Endothelial cell of umbilical vein (primary cell): ENCODE measurements at regions not wholly inside any gene's neighbourhood (a gene's known extent, or its start where the extent isn't known, plus 50 kb on each side); places are given as distances from the start of the nearest gene placed in this dataset.

Experiments
- BruUV-seq: library from RNA; stranded (reverse); fragments of 400-500 nt; replicated peaks from 2 replicates; lab custom pipeline; 2021; lab: Mats Ljungman, UMichigan
- CTCF ChIA-PET: fragments of 300-600, 350-600 bp; sonication (Branson Sonifier 250); formaldehyde crosslinking; loops from one replicate; lab custom pipeline; 2021; ENCODE audit warnings: antibody characterized with exemption, inconsistent platforms; lab: Charles Lee
- POLR2A ChIA-PET: fragments of 300-600, 350-600 bp; sonication (Branson Sonifier 250); formaldehyde crosslinking; loops from one replicate; lab custom pipeline; 2021; ENCODE audit warnings: antibody characterized with exemption, inconsistent platforms; lab: Charles Lee
- DNase-seq: peaks from one replicate; pipeline ENCODE4 v3.0.0-alpha.2; 2011; ENCODE audit warnings: low read depth, low spot score
- FAIRE-seq: peaks from 2 replicates; lab custom pipeline; 2011; peaks lifted over from hg19 to GRCh38; lab: Jason Lieb, UNC
- H2AFZ ChIP-seq: 2 replicates; pipeline ENCODE4 v1.6.0; 2012; ENCODE audit warnings: low read depth, low read length, control low read depth, inconsistent platforms
- H3K27ac ChIP-seq: 2 replicates; pipeline ENCODE4 v1.5.1; 2011; ENCODE audit warnings: low read depth, mild to moderate bottlenecking, control low read depth, low read length, moderate library complexity; ENCODE audit not compliant: insufficient read depth
- H3K27me3 ChIP-seq, 2 experiments: 2 replicates each; pipeline versions ENCODE4 v1.6.0 to v1.6.1; 2011; ENCODE audit warnings: low read length in 2 of 2, mixed read lengths in 1 of 2; ENCODE audit not compliant: control insufficient read depth in 2 of 2, insufficient read depth in 2 of 2
- H3K36me3 ChIP-seq, 2 experiments: 2 replicates in 1 of 2; 3 replicates in 1 of 2; pipeline ENCODE4 v1.5.1; 2011; ENCODE audit warnings: low read length in 2 of 2, mild to moderate bottlenecking in 1 of 2, moderate library complexity in 1 of 2; ENCODE audit not compliant: control insufficient read depth in 2 of 2, insufficient read depth in 2 of 2; ENCODE audit errors: extremely low read depth in 1 of 2
- H3K4me1 ChIP-seq: 3 replicates; pipeline ENCODE4 v1.5.1; 2011; ENCODE audit warnings: mild to moderate bottlenecking, low read length; ENCODE audit not compliant: control insufficient read depth, insufficient read depth; ENCODE audit errors: extremely low read depth
- H3K4me2 ChIP-seq: 2 replicates; pipeline ENCODE4 v1.6.1; 2011; ENCODE audit warnings: low read length, control low read depth, mixed read lengths; ENCODE audit not compliant: insufficient read depth
- H3K4me3 ChIP-seq, 3 experiments: fragments of 200-600 bp in 1 of 3; sonication (generic), shearing (Covaris generic) in 1 of 3; replicated peaks in 1 of 3; 2 replicates each; pipeline ENCODE4 v1.5.1; 2011 to 2016; ENCODE audit warnings: control low read depth in 3 of 3, low read length in 3 of 3, mild to moderate bottlenecking in 2 of 3, inconsistent platforms in 1 of 3, low read depth in 1 of 3, moderate library complexity in 1 of 3; ENCODE audit not compliant: insufficient read depth in 1 of 3
- H3K79me2 ChIP-seq: 2 replicates; pipeline ENCODE4 v1.6.0; 2012; ENCODE audit warnings: low read length, inconsistent platforms; ENCODE audit not compliant: control insufficient read depth, insufficient read depth
- H3K9ac ChIP-seq: replicated peaks from 2 replicates; pipeline ENCODE3; 2011; ENCODE audit warnings: low read length, control low read depth; ENCODE audit not compliant: insufficient read depth; ENCODE audit errors: extremely low read depth
- H3K9me1 ChIP-seq: replicated peaks from 3 replicates; pipeline ENCODE4 v1.6.0; 2011; ENCODE audit warnings: mild to moderate bottlenecking, low read length; ENCODE audit not compliant: control insufficient read depth, insufficient read depth; ENCODE audit errors: extremely low read depth
- H3K9me3 ChIP-seq: replicated peaks from 2 replicates; pipeline ENCODE4 v1.5.1; 2012; ENCODE audit warnings: low read length, inconsistent platforms; ENCODE audit not compliant: control insufficient read depth, insufficient read depth
- H4K20me1 ChIP-seq: replicated peaks from 2 replicates; pipeline ENCODE3; 2011; ENCODE audit warnings: mild to moderate bottlenecking, low read length; ENCODE audit not compliant: control insufficient read depth, insufficient read depth; ENCODE audit errors: extremely low read depth
- EZH2 ChIP-seq: IDR thresholded peaks from 2 replicates; pipeline ENCODE4 v1.6.1; 2012; ENCODE audit warnings: borderline replicate concordance, low read depth, mild to moderate bottlenecking, moderate library complexity, low read length, inconsistent platforms; ENCODE audit not compliant: severe bottlenecking
- FOS ChIP-seq: IDR thresholded peaks from 2 replicates; pipeline ENCODE4 v1.6.1; 2011; ENCODE audit warnings: mild to moderate bottlenecking, low read length, moderate library complexity, borderline replicate concordance; ENCODE audit not compliant: insufficient read depth
- GATA2 ChIP-seq: IDR thresholded peaks from 2 replicates; pipeline ENCODE4 v1.7.0; 2011; ENCODE audit warnings: low read depth, mild to moderate bottlenecking, moderate library complexity, mixed read lengths, low read length; ENCODE audit not compliant: insufficient read length, insufficient read depth
- JUN ChIP-seq: IDR thresholded peaks from 2 replicates; pipeline ENCODE4 v1.6.1; 2011; ENCODE audit warnings: borderline replicate concordance, low read depth; ENCODE audit not compliant: insufficient read length, insufficient read depth
- MYC ChIP-seq: IDR thresholded peaks from one replicate; pipeline ENCODE4 v1.6.1; 2011; ENCODE audit warnings: mild to moderate bottlenecking, low read depth, low read length
- POLR2A ChIP-seq: IDR thresholded peaks from 2 replicates; pipeline ENCODE4 v1.6.1; 2012; ENCODE audit warnings: low read depth, mild to moderate bottlenecking, control low read depth, low read length
- POLR2AphosphoS5 ChIP-seq: IDR thresholded peaks from 2 replicates; pipeline ENCODE4 v1.6.1; 2012; ENCODE audit warnings: low read depth, mild to moderate bottlenecking, control low read depth, low read length, moderate library complexity; ENCODE audit not compliant: insufficient read depth
- dilution Hi-C: fragments of 300-500 bp; cut with MboI; formaldehyde crosslinking; loops from one replicate; pipeline ENCODE4 v1.15.0; 2019; ENCODE audit warnings: low sequenced_read_pairs; ENCODE audit not compliant: extremely low pct_ligation_motif_present
- intact Hi-C: fragments of 100-400 bp; cut with micrococcal nuclease; formaldehyde crosslinking; loops from one replicate; pipeline ENCODE4 v1.10.0; 2022
- TF ChIP-seq, protein P1 (sequence below): IDR thresholded peaks from 2 replicates; pipeline ENCODE4 v1.6.1; 2011; ENCODE audit not compliant: insufficient read depth, insufficient read length
- TF ChIP-seq, protein P2 (sequence below), 2 donors: IDR thresholded peaks; 1 replicate in 1 of 2; 2 replicates in 1 of 2; pipeline ENCODE4 v1.5.1; 2011; ENCODE audit warnings: low read length in 2 of 2, mild to moderate bottlenecking in 2 of 2, moderate library complexity in 2 of 2, control low read depth in 1 of 2, inconsistent platforms in 1 of 2, low read depth in 1 of 2; ENCODE audit not compliant: insufficient read depth in 1 of 2; ENCODE audit errors: extremely low read depth in 1 of 2

- intact Hi-C loops, result no loop called here
- Histone ChIP-seq H3K79me2 (no peaks in the 10 kb centered on the region), H3K9ac (no peak overlapping the region), H3K27me3 (no peaks in the 10 kb centered on the region), H3K9me3 (no peaks in the 10 kb centered on the region), H4K20me1 (no peaks in the 10 kb centered on the region), H3K36me3 (no peaks in the 10 kb centered on the region), H3K9me1 (no peaks in the 10 kb centered on the region), H2AFZ (no peak overlapping the region), H3K4me3 (no peak overlapping the region), H3K4me1 (no peaks in the 10 kb centered on the region), H3K27ac (no peak overlapping the region), H3K4me2 (no peak overlapping the region)
- FAIRE-seq, result no peak
- CTCF ChIA-PET, result no interaction called here
- POLR2A ChIA-PET, result no interaction called here
- no TSS peak for BruUV-seq
- no peak for DNase-seq
- TF ChIP-seq POLR2AphosphoS5 (no peak), POLR2A (no peak), MYC (no peak), FOS (no peak), GATA2 (no peak), EZH2 (no peak), JUN (no peak)
- TF ChIP-seq, protein P1, sequence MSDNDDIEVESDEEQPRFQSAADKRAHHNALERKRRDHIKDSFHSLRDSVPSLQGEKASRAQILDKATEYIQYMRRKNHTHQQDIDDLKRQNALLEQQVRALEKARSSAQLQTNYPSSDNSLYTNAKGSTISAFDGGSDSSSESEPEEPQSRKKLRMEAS, result no peak
- TF ChIP-seq, protein P2, sequence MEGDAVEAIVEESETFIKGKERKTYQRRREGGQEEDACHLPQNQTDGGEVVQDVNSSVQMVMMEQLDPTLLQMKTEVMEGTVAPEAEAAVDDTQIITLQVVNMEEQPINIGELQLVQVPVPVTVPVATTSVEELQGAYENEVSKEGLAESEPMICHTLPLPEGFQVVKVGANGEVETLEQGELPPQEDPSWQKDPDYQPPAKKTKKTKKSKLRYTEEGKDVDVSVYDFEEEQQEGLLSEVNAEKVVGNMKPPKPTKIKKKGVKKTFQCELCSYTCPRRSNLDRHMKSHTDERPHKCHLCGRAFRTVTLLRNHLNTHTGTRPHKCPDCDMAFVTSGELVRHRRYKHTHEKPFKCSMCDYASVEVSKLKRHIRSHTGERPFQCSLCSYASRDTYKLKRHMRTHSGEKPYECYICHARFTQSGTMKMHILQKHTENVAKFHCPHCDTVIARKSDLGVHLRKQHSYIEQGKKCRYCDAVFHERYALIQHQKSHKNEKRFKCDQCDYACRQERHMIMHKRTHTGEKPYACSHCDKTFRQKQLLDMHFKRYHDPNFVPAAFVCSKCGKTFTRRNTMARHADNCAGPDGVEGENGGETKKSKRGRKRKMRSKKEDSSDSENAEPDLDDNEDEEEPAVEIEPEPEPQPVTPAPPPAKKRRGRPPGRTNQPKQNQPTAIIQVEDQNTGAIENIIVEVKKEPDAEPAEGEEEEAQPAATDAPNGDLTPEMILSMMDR (IDR thresholded peaks at IDR 0.05; ENCODE audit: extremely low read depth in 1 of 2, insufficient read depth in 1 of 2, low read depth in 1 of 2, low read length in 2 of 2), result no peak
- dilution Hi-C loops, result no loop called here
These were observed 577.8 kb downstream of the PKHD1 start for GRCh38 chr6:51509597-51509996.
